ENCODE measurements at regions not wholly inside any gene's neighbourhood (a gene's known extent, or its start where the extent isn't known, plus 50 kb on each side); places are given as distances from the start of the nearest gene placed in this dataset.

DNA sequence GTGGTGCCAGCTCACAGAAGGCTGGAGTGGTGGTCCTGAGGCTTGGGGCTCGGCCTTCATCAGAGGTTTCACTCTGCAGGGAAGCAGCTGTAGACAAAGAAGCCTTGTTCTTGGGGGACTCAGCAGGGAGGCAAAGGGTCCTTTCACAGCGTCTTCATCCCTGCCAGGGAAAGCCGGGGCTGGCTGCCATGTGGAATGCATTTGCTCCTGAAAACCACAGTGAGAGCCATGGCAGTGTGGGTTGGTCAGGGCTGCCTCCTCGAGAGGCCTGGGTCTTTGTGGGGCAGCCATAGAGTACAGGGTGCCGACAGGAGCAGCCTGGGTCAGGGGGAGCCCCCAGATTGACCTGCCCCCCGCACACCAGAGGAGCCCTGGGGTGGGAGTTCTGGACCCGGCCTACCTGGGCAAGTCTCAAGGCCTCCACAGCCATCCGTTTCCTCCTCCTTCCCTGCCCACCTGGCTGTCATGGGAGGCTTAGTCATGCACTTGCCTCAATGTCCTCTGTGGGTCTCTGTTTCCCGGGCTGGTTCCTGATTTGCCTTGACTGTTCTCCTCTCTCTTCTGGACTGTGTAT, 144.0 kb downstream of the CDC5L start:
- no peak for DNase-seq (ENCODE audit: low spot score)

DNA sequence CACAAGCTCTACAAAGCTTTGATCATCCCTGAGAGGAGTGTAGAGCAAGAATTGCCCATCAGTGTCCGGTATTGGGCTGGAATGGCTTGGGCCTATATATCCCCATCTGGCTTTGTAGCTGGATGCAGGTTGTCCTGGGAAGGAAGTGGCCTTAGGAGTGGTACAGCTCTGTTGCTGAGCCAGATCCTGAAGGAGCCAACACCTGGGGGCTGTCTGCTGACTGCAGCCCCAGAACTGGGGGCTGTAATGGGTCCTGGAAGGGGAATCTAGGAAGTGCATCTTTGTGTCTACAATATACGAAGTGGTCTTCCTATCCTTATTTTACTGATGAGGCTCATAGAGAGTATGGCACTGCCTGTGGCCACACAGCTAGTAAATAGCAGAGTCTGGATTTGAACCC, 145.9 kb downstream of the CDC5L start:
- no peak for DNase-seq (ENCODE audit: low spot score)

DNA sequence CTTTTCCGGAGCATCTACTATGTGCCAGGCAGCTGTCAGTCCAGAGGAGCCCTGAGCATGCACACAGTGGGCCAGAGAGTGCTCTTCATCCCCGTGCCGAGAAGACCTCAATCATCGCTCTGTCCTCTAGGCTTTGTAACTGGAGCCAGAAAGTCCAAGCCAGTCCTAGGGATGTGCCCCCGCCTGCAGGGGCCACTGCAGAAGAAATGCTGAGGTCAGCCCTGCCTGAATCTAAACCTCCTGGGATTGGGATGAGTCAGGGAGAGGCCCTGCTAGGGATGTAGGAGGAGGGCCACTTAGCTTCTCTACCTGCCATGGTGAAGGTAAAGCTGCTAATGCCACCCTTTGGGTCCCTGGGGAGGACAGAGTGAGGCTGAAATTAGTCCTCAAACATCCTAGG, 146.8 kb downstream of the CDC5L start:
- no peak for DNase-seq (ENCODE audit: low spot score)

DNA sequence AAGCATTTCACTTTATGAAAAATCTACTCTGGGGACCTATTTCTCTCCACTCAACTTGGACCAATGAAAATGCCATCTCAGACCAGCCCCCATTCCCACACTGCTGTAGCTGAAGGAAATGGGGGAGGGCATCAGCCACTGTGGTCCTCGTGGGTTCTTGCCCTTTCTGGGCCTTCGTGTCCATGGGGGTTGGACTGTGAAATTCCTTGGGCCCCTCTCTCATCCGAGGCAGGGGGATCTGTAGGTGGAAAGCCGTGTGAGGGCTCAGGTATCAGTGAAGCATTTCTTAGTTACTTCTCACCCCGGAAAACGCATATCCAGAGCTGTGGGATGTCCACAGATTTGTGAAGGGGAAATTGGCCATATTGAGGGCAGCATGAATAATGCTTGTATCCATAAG, 147.9 kb downstream of the CDC5L start:
- no peak for DNase-seq (ENCODE audit: low spot score)

GRCh38 chr6:44535967-44536366, 148.5 kb downstream of the CDC5L start:
- no peak for DNase-seq (ENCODE audit: low spot score)

DNA sequence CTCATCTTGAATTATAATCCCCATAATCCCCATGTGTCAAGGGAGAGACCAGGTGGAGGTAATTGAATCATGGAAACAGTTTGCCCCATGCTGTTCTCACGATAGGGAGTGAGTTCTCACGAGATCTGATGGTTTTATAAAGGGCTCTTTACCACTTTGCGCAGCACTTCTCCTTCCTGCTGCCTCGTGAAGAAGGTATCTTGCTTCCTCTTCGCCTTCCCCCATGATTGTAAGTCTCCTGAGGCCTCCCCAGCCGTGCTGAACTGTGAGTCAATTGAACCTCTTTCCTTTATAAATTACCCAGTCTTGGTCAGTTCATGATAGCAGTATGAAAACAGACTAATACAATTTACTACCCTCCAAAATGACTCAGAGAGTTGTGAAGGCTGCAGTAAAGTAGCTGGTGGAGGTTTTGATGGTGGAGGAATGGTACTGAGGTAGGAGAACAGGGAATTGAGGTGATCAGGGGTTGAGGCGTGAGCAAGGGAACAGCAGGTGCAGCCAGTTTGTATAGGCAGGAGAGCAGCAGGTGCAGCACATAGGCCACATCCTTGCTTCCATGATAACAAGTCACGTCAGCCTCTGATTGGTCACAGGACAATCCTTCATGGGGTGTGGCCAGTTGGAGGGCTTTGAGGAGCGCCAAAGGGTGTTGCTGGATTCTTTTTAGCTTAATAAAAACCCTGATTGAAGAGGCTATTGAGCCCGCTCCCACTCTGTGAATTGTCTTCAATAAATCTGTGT, 150.0 kb downstream of the CDC5L start:
- no peak for DNase-seq (ENCODE audit: low spot score)

DNA sequence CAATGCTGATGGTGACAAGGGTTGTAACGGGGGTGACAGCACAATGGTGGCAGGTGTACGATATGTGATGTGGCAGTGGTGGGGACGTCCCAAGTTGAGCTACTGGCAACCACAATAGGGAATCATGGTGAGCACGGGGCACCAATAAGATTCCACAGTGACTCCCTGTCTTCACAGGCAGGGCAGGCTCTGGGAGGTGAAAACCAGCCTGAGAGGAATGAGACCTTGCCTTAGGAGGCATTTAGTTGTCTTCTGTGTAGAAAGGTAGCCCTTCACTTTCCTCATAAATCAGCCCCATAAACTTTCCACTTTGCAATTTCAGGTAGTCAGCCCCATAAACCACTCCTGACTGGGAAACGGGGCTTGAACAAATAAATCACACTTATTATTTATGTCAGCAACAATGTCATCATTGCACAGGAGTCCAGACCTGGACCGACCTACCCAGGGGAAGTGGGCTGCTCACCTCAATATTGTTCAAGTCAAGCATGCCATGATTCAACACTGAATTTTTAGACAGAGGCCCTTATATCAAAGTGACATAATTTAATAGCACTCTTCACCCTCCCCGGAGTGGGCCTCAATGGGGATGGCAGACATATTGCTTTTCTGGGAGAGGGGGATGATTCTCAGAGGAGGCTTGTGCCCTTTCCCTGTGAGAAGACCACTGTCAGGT, 150.8 kb downstream of the CDC5L start:
- no peak for DNase-seq (ENCODE audit: low spot score)

DNA sequence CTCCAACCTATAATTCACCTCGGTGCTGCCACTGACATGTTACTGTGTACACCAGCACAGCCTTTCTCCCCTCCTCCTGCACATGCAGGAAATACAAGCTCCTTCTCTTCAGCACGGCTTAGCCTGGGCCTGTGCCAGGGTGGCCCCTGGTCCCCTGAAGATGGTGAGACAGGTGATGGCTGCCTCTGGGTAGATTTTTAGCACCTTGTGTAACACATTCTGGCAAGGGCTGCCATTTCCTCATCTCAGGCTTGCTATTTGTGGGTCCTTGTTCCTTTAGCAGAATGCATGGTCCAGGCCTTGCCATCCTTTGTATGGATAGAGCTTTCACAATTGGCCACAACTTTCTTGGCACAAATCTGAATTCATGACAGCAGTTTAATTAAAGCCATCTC, 151.3 kb downstream of the CDC5L start:
- no peak for DNase-seq (ENCODE audit: low spot score)

DNA sequence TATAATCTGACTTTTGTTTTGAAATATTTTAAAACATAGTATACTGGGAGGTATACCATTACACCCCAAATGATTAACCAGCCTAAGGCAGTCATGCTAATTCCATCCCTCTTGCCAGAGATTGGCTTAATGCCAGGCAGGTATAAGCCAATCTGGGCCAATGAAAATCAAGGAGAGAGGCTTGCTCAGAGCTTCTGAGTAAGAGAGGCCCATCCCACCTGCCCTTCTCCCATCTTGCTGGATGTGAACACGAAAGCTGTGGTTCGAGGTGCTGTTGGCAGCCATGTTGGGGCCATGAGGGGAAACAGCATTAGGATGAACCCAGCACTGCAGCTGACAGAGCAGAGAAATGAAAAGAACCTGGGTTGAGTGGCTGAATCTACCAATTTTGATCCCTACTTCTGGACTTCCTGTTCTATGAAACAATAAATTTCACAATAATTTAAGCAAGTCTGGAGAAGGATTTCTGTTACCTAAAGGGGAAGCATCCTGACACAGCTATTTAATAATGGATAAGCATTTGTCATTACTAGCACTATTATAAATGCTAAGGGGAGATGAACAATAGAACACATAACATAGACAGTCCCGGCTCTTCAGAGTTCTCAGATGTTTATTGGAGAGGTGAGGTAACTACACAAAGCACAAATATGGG, 152.3 kb downstream of the CDC5L start:
- DNase-seq (ENCODE audit: low spot score): no peak

GRCh38 chr6:44540881-44541280, 153.4 kb downstream of the CDC5L start:
- DNase-seq (ENCODE audit: low spot score): no peak

GRCh38 chr6:44542401-44543116, 155.1 kb downstream of the CDC5L start:
- no peak for DNase-seq (ENCODE audit: low spot score)

DNA sequence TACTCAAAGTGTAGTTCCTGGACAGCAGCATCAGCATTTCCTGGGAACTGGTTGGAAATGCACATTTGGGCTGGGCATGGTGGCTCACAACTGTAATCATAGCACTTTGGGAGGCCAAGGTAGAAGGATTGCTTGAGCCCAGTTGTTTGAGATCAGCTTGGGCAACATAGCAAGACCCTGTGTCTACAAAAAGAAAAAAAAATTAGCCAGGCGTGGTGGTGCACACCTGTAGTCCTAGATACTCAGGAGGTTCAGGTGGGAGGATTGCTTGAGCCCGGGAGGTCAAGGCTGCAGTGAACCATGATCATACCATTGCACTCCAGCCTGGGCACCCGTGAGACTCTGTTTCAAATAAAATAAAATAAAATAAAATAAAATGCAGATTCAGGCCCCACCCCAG, 156.2 kb downstream of the CDC5L start:
- DNase-seq (ENCODE audit: low spot score): no peak

- DNase-seq (ENCODE audit: low spot score): no peak
These were observed 157.7 kb downstream of the CDC5L start for GRCh38 chr6:44545224-44545623.

- no peak for DNase-seq (ENCODE audit: low spot score)
These were observed 160.8 kb downstream of the CDC5L start for GRCh38 chr6:44548319-44548718.

GRCh38 chr6:44549516-44549915, 162.0 kb downstream of the CDC5L start:
- no peak for DNase-seq (ENCODE audit: low spot score)

DNA sequence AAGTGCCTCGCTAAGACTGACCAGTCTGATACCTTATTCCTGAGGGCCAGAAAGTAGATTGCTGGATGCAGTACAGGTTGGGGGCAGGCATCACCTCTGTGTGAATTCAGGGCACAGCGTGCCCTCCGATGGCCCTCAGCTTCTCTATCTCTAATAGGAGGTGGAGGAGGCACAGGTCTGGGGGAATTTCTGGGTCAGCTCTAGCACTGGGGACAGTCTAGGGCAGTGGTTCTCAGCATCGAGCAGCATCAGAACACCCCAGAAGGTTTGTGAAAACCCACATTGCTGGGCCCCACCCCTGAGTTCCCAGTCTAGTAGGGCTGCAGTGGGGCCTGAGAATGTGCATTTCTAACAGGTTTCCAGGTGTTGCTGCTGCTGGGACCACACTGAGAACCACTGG, 166.7 kb downstream of the CDC5L start:
- DNase-seq (ENCODE audit: low spot score): no peak

DNA sequence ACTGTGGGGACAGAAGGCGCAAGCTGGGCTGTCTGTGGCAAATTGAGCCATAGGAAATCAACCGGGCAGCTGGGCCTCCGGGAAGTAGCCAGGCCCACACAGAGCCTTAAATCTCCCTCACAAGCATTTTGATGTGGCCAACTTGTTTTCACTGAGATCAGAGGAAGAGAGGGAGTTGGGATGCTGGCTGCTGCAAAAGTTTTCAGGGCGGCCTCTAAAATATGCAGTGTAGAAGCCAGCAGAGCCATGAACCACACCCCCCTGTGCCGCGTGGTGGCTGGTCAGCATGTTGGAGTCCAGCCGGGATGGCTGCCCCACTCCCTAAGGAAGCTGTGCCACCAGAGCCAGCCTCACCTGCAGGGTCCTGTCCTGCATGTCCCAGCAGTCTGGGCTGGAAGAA, 167.4 kb downstream of the CDC5L start:
- DNase-seq (ENCODE audit: low spot score): no peak

GRCh38 chr6:44556046-44556445, 168.5 kb downstream of the CDC5L start:
- no peak for DNase-seq (ENCODE audit: low spot score)

DNA sequence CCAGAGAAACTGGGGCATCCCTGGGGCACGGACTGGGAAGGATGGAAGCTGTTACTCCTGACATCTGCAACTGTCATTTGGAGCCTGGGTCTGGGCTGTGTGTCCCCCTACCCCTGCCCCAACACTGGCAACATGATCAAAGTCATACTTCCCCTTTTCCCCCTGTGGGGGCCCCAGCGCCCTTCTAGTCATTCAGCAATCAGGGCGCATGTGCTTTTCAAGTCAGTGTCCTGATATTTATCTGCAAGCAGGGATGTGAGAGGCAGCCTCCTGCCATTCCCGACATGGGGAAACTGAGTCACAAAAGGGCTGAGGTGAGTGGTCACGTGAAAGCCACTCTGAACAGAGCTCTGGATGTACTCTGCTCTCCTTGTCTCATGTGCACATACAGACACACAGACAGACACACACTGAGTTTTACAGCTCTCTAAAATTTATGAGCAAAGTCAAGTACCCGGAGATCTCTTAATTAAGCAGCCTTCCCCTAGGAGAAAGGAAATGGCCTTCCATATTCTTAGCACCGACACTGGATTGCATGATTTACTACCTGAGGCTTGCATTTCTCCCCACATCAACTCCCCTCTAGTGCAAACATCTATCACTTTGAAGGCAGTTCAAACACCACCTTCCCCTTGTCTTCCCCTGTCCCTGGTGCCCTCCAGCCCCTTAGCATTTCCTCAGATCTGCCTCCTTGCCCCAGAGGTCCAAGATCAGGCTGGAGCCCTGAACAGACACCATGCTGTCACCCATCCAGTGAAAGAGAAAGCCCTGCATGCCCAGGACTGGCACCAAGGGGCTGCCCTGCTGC, 170.7 kb downstream of the CDC5L start:
- no peak for DNase-seq (ENCODE audit: low spot score)

GRCh38 chr6:44558832-44559251, 171.3 kb downstream of the CDC5L start:
- DNase-seq (ENCODE audit: low spot score): no peak

DNA sequence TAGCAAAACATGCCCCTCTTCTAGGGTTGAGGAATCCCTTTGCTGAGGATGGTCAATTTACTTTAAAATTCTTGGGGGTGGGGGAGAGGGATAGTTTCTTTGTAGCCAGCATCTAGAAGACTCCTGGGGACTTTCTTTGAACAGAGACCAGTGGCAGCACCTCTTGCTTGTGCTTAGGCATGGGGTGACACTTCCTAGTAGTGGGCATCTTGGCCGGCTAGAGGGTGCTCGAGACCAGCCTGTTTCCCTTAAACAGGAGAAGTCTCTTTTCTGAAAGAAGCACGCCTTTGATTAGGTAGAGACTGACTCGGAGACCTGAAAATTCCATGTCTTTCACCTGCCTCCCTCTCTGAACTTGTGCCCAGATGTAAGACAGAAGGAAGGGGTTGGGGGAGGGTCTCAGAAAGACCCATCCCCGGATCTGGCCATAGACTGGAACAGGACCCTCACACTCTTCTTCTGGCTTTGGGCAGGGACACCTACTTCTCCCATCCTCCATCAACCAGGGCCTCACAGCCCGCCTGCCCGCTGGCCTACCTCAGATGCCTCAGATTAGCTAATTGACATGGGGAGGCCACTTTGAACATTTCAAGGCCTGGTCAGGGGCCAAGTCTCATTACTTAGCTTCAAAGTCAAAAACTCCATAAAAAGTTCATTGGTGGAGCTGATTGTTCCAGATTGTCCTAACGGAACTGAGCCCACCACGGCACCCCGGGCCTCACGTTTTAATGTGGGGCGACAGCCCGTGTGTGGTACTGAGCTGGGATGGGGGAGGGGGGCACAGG, 172.2 kb downstream of the CDC5L start:
- no peak for DNase-seq (ENCODE audit: low spot score)

Data from RKO (cell line).